OCI-LY7 (cell line): ENCODE measurements at regions not wholly inside any gene's neighbourhood (a gene's known extent, or its start where the extent isn't known, plus 50 kb on each side); places are given as distances from the start of the nearest gene placed in this dataset.

Experiments used
- EZH2phosphoT487 ChIP-seq: fragments of 200-600 bp; sonication (generic); IDR thresholded peaks from 2 replicates; pipeline ENCODE4 v1.6.1; 2018; ENCODE audit warnings: low read depth, borderline replicate concordance, mild to moderate bottlenecking, mixed run types, antibody characterized with exemption, low read length, moderate library complexity, mixed read lengths
- TF ChIP-seq, protein P1 (sequence below): fragments of 200-600 bp; sonication (generic); conservative IDR thresholded peaks from 2 replicates; pipeline ENCODE4 v1.5.1; 2014; ENCODE audit warnings: mild to moderate bottlenecking, antibody characterized with exemption, low read length, moderate library complexity, mixed read lengths

DNA sequence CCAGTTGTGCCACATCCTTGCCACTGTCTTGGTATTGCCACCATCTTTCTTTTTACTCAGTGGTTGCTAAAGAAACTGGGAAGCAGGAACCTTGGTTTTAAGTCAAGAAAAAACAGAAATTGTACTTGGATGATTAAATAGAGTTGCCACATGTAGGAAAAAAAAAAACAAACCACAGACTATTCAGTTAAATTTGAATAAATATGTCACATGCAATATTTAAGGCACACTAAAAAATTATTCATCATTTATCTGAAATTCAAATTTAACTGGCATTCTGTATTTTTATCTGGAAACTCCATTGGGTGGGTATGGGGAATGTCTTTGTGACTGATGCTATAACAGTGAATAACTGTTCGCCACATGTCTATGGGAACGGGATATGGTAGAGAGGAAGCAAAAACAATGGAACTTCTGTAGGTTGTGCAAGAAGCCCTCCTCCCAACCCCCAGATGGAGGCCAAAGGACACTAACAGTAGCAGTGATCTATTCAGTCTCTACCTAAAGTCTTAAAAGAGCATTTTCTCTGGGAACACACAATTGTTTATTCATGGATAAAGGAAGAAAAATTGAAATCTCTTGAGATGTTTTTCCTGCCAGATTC, 57.0 kb upstream of the PLAC8 start:
- TF ChIP-seq, protein P1, sequence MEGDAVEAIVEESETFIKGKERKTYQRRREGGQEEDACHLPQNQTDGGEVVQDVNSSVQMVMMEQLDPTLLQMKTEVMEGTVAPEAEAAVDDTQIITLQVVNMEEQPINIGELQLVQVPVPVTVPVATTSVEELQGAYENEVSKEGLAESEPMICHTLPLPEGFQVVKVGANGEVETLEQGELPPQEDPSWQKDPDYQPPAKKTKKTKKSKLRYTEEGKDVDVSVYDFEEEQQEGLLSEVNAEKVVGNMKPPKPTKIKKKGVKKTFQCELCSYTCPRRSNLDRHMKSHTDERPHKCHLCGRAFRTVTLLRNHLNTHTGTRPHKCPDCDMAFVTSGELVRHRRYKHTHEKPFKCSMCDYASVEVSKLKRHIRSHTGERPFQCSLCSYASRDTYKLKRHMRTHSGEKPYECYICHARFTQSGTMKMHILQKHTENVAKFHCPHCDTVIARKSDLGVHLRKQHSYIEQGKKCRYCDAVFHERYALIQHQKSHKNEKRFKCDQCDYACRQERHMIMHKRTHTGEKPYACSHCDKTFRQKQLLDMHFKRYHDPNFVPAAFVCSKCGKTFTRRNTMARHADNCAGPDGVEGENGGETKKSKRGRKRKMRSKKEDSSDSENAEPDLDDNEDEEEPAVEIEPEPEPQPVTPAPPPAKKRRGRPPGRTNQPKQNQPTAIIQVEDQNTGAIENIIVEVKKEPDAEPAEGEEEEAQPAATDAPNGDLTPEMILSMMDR: no peak
- no peak for TF ChIP-seq EZH2phosphoT487
